A673 (cell line): ENCODE measurements at regions not wholly inside any gene's neighbourhood (a gene's known extent, or its start where the extent isn't known, plus 50 kb on each side); places are given as distances from the start of the nearest gene placed in this dataset.
A peak's percentile ranks its signal among the peaks of the same experiment; 100 is the strongest.

ENCODE experiments used
- BruUV-seq: library from RNA; stranded (reverse); fragments of 400-500 nt; replicated peaks from 2 replicates; lab custom pipeline; 2021; lab: Mats Ljungman, UMichigan
- CTCF ChIA-PET: fragments of 300-600 bp; sonication (Branson Sonifier 250); formaldehyde crosslinking; loops from one replicate; lab custom pipeline; 2022; ENCODE audit warnings: antibody characterized with exemption; lab: Charles Lee
- POLR2A ChIA-PET: fragments of 300-600 bp; sonication (Branson Sonifier 250); formaldehyde crosslinking; loops from one replicate; lab custom pipeline; 2022; ENCODE audit warnings: antibody characterized with exemption; ENCODE audit not compliant: low non-redundant PET; lab: Charles Lee
- DNase-seq: peaks from one replicate; pipeline ENCODE4 v3.0.0-alpha.2; 2015; ENCODE audit warnings: low spot score
- H3K27ac ChIP-seq: fragments of 200-600 bp; sonication (generic); 2 replicates; pipeline ENCODE4 v1.5.1; 2016; ENCODE audit warnings: mixed run types, low read depth, mild to moderate bottlenecking, mixed read lengths, antibody characterized with exemption, low read length; ENCODE audit not compliant: poor library complexity, severe bottlenecking
- H3K27me3 ChIP-seq: fragments of 200-600 bp; sonication (generic); replicated peaks from 2 replicates; pipeline ENCODE4 v1.6.1; 2017; ENCODE audit warnings: mixed run types, low read depth, mild to moderate bottlenecking, mixed read lengths, antibody characterized with exemption, low read length; ENCODE audit not compliant: insufficient read depth, poor library complexity
- H3K36me3 ChIP-seq: fragments of 200-600 bp; sonication (generic); 2 replicates; pipeline ENCODE4 v1.6.1; 2016; ENCODE audit warnings: mixed run types, mild to moderate bottlenecking, mixed read lengths, antibody characterized with exemption, low read length; ENCODE audit not compliant: insufficient read depth, poor library complexity, severe bottlenecking
- H3K4me1 ChIP-seq: fragments of 200-600 bp; sonication (generic); 2 replicates; pipeline ENCODE4 v1.6.1; 2017; ENCODE audit warnings: mixed run types, mild to moderate bottlenecking, mixed read lengths, antibody characterized with exemption, low read length; ENCODE audit not compliant: insufficient read depth, poor library complexity, severe bottlenecking
- H3K4me3 ChIP-seq: fragments of 200-600 bp; sonication (generic); 2 replicates; pipeline ENCODE4 v1.5.1; 2016; ENCODE audit warnings: low read depth, mixed run types, mild to moderate bottlenecking, mixed read lengths, low read length; ENCODE audit not compliant: poor library complexity, severe bottlenecking
- H3K9me3 ChIP-seq: fragments of 200-600 bp; sonication (generic); 2 replicates; pipeline ENCODE4 v1.6.1; 2016; ENCODE audit warnings: mixed run types, low read depth, mild to moderate bottlenecking, mixed read lengths, antibody characterized with exemption, low read length; ENCODE audit not compliant: poor library complexity, severe bottlenecking
- CTCF ChIP-seq: fragments of 300-800, 200-600 bp; sonication (generic); conservative IDR thresholded peaks from 2 replicates; pipeline ENCODE4 v1.5.1; 2017; ENCODE audit warnings: low read depth, mild to moderate bottlenecking, antibody characterized with exemption, low read length, moderate library complexity, mixed read lengths
- EZH2 ChIP-seq: fragments of 200-600 bp; sonication (generic); IDR thresholded peaks from 2 replicates; pipeline ENCODE4 v1.6.1; 2017; ENCODE audit warnings: borderline replicate concordance, low read depth, mild to moderate bottlenecking, mixed read lengths, antibody characterized with exemption, low read length; ENCODE audit not compliant: poor library complexity, severe bottlenecking
- intact Hi-C: fragments of 100-400 bp; cut with micrococcal nuclease; formaldehyde crosslinking; loops from one replicate; pipeline ENCODE4 v1.10.0; 2022; ENCODE audit not compliant: unreplicated experiment

- BruUV-seq: no TSS peak
Measured at GRCh38 chr14:84421621-84422020, 1108.3 kb upstream of the FLRT2 start.

GRCh38 chr14:84425968-84426367 lies 1104.0 kb upstream of the FLRT2 start:
- no peak overlapping the region for H3K4me3 ChIP-seq
- no peaks in the 10 kb centered on the region for H3K4me1 ChIP-seq
- BruUV-seq: no TSS peak
- POLR2A ChIA-PET: no interaction called here
- CTCF ChIA-PET: no interaction called here
- DNase-seq: no peak
- TF ChIP-seq CTCF (no peak), EZH2 (no peak)
- no peaks in the 10 kb centered on the region for H3K9me3 ChIP-seq
- no peak overlapping the region for H3K27ac ChIP-seq
- H3K36me3 ChIP-seq: no peaks in the 10 kb centered on the region
- intact Hi-C loops: no loop called here
- no peaks in the 10 kb centered on the region for H3K27me3 ChIP-seq

More at GRCh38 chr14:84421621-84422020, 1108.3 kb upstream of the FLRT2 start:
- Histone ChIP-seq H3K4me1 (no peaks in the 10 kb centered on the region), H3K27me3 (no peaks in the 10 kb centered on the region), H3K36me3 (no peaks in the 10 kb centered on the region), H3K4me3 (no peak overlapping the region), H3K9me3 (peaks cover 3% of the 10 kb centered on the region), H3K27ac (no peak overlapping the region)
- ChIA-PET CTCF (no interaction called here), POLR2A (no interaction called here)
- peak; percentile 4 for DNase-seq
- TF ChIP-seq EZH2: no peak
- no peak for TF ChIP-seq CTCF
- intact Hi-C loops: no loop called here

GRCh38 chr14:84432676-84433075 lies 1097.3 kb upstream of the FLRT2 start:
- ChIA-PET CTCF (no interaction called here), POLR2A (no interaction called here)
- peak; percentile 16 for DNase-seq
- BruUV-seq: no TSS peak
- no peak for TF ChIP-seq EZH2
- TF ChIP-seq CTCF: no peak
- H3K27ac ChIP-seq: no peak overlapping the region
- no peaks in the 10 kb centered on the region for H3K4me1 ChIP-seq
- H3K27me3 ChIP-seq: no peaks in the 10 kb centered on the region
- no peak overlapping the region for H3K4me3 ChIP-seq
- H3K36me3 ChIP-seq: no peaks in the 10 kb centered on the region
- intact Hi-C loops: no loop called here
- no peaks in the 10 kb centered on the region for H3K9me3 ChIP-seq
